Dedifferentiated amniotic fluid mesenchymal stem cell (primary cell): ENCODE measurements at regions not wholly inside any gene's neighbourhood (a gene's known extent, or its start where the extent isn't known, plus 50 kb on each side); places are given as distances from the start of the nearest gene placed in this dataset.
"Not testable (repeated sequence)": the region's sequence is repeated elsewhere in the genome, so short reads cannot be mapped to it uniquely, and the experiment has no call there.

ENCODE experiments used
- DNase-seq: peaks from one replicate; pipeline ENCODE4 v3.0.0-alpha.2; 2016; ENCODE audit errors: extremely low spot score

GRCh38 chr18:42474577-42474976 is 519.5 kb downstream of the PIK3C3 start:
- no peak for DNase-seq

- DNase-seq: no peak
These were observed 520.1 kb downstream of the PIK3C3 start for GRCh38 chr18:42475157-42475556.

- DNase-seq: no peak
These were observed 522.2 kb downstream of the PIK3C3 start for GRCh38 chr18:42477267-42477666.

GRCh38 chr18:42480441-42480840 is 525.4 kb downstream of the PIK3C3 start:
- no peak for DNase-seq

- DNase-seq: no peak
These were observed 529.6 kb downstream of the PIK3C3 start for GRCh38 chr18:42484648-42485047.

- DNase-seq: no peak
These were observed 531.2 kb downstream of the PIK3C3 start for GRCh38 chr18:42486271-42486670.

GRCh38 chr18:42508683-42509296 is 553.8 kb downstream of the PIK3C3 start:
- DNase-seq: no peak

- no peak for DNase-seq
These were observed 554.8 kb downstream of the PIK3C3 start for GRCh38 chr18:42509750-42510415.

GRCh38 chr18:42510540-42510939 is 555.5 kb downstream of the PIK3C3 start:
- DNase-seq: no peak

- DNase-seq: no peak
These were observed 558.4 kb downstream of the PIK3C3 start for GRCh38 chr18:42513441-42513840.

GRCh38 chr18:42514512-42514911 is 559.5 kb downstream of the PIK3C3 start:
- DNase-seq: no peak

GRCh38 chr18:42517896-42518295 is 562.9 kb downstream of the PIK3C3 start:
- DNase-seq: no peak

- not testable (repeated sequence) for DNase-seq
These were observed 563.3 kb downstream of the PIK3C3 start for GRCh38 chr18:42518331-42518730.

GRCh38 chr18:42520138-42520537 is 565.1 kb downstream of the PIK3C3 start:
- no peak for DNase-seq

GRCh38 chr18:42525905-42526304 is 570.9 kb downstream of the PIK3C3 start:
- DNase-seq: no peak

- DNase-seq: no peak
These were observed 572.7 kb downstream of the PIK3C3 start for GRCh38 chr18:42527766-42528165.

GRCh38 chr18:42530276-42530675 is 575.2 kb downstream of the PIK3C3 start:
- DNase-seq: no peak

GRCh38 chr18:42532119-42532518 is 577.1 kb downstream of the PIK3C3 start:
- DNase-seq: no peak

GRCh38 chr18:42533009-42533575 is 578.1 kb downstream of the PIK3C3 start:
- no peak for DNase-seq

GRCh38 chr18:42533616-42534015 is 578.6 kb downstream of the PIK3C3 start:
- DNase-seq: no peak

GRCh38 chr18:42534313-42534712 is 579.3 kb downstream of the PIK3C3 start:
- DNase-seq: no peak

GRCh38 chr18:42536442-42536841 is 579.0 kb downstream of the RIT2 start:
- no peak for DNase-seq

GRCh38 chr18:42537291-42537690 is 578.2 kb downstream of the RIT2 start:
- DNase-seq: no peak
